Upper lobe of left lung (tissue), 6 donors: ENCODE measurements at regions not wholly inside any gene's neighbourhood (a gene's known extent, or its start where the extent isn't known, plus 50 kb on each side); places are given as distances from the start of the nearest gene placed in this dataset.
A peak's percentile ranks its signal among the peaks of the same experiment; 100 is the strongest.

Source experiments
- ATAC-seq, 2 donors: fragments of 200-7000 bp; cut with Tn5 transposase; one replicate each; pipeline ENCODE4 v1.9.1; 2022; ENCODE audit warnings: mild to moderate bottlenecking in 2 of 2, moderate library complexity in 2 of 2; ENCODE audit not compliant: low FRiP score in 2 of 2
- DNase-seq, 2 donors: peaks; one replicate each; pipeline ENCODE4 v3.0.0-alpha.2; 2019 to 2020
- H3K27ac ChIP-seq, 4 donors: fragments of 200-600 bp; sonication (generic); one replicate each; pipeline ENCODE4 v1.5.1; 2016 to 2019
- H3K27me3 ChIP-seq, 4 donors: fragments of 200-600 bp; sonication (generic); one replicate each; pipeline ENCODE4 v1.5.1; 2017 to 2019
- H3K36me3 ChIP-seq, 4 donors: fragments of 200-600 bp; sonication (generic); one replicate each; pipeline ENCODE4 v1.5.1; 2016 to 2019
- H3K4me1 ChIP-seq, 4 donors: fragments of 200-600 bp; sonication (generic); one replicate each; pipeline ENCODE4 v1.5.1; 2018 to 2019
- H3K4me3 ChIP-seq, 4 donors: fragments of 200-600 bp; sonication (generic); one replicate each; pipeline ENCODE4 v1.5.1; 2017 to 2019; ENCODE audit warnings: mild to moderate bottlenecking in 2 of 4, moderate library complexity in 1 of 4
- H3K9me3 ChIP-seq, 4 donors: fragments of 200-600 bp; sonication (generic); one replicate each; pipeline ENCODE4 v1.5.1; 2018 to 2019
- EP300 ChIP-seq, 4 donors: sonication (generic); formaldehyde crosslinking; IDR thresholded peaks; one replicate each; pipeline ENCODE4 v1.5.1; 2017; ENCODE audit warnings: antibody characterized with exemption in 4 of 4, control low read depth in 2 of 4
- POLR2A ChIP-seq, 4 donors: fragments of 450-650 bp; IDR thresholded peaks; one replicate each; pipeline ENCODE4 v1.5.1; 2016 to 2017; ENCODE audit warnings: antibody characterized with exemption in 4 of 4, mild to moderate bottlenecking in 2 of 4
- POLR2AphosphoS5 ChIP-seq, 2 donors: sonication (generic); formaldehyde crosslinking; IDR thresholded peaks; one replicate each; pipeline ENCODE4 v1.5.1; 2017; ENCODE audit warnings: antibody characterized with exemption in 2 of 2
- WGBS, 2 donors: methylation state at CpG; one replicate each; pipeline ENCODE4 v1.1.5; 2017 to 2018; 5-methylcytosine and 5-hydroxymethylcytosine counted together
- TF ChIP-seq, protein P1 (sequence below), 6 experiments: fragments of 450-650 bp in 4 of 6; fragments of 200-600 bp in 2 of 6; sonication (generic) in 2 of 6; IDR thresholded peaks; one replicate each; pipeline ENCODE4 v1.5.1; 2016 to 2019; ENCODE audit warnings: antibody characterized with exemption in 6 of 6
- donor health status: DM: no; HTN: no; CAD: no; lungs with moderate emphysema.
- donor health status: DM: no; HTN: yes; CAD: no; lungs with severe emphysema.

DNA sequence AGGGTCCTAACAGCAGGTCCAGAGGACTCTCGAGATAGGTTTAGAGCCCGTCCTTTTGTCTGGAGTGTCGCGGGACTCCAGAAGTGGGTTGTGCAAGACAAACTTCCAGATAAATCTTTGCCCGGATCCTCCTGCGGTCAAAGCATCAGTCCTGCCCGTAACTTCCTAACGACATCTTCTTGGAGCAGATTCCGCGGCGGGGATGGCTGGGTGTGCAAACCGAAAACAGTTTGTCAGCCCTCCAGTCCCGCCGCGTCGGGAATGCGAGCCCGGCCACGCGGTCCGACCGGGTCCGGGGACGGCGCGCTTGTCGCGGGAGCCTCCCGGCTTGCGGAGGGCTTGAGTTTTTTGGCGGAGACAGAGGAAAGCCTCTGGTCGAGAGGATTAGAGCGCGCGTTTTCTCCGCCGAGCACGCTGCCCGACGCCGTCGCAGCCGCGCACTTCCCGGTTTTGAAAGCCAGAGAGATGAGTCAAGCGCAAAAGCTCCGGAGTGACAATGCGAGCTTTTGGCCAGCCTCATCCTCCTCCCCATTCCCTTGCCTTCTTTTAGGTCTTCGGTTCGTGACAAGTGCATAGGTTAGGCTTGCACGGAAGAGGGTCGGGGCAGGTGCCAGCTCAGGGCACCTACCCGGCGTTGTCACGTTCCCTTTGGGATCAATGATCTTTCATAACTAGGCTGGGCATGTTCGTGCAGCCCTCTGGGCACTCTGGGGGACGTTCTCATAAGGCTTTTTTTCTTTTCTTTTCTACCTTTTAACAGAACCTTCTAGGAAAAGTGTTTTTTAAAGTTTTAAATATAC is 91.3 kb upstream of the PRDM1 start:
- H3K9me3 ChIP-seq: no peaks in the 10 kb centered on the region
- 7 to 11% methylated on average over 22 to 53 of the region's 57 CpGs for WGBS, 2 donors

DNA sequence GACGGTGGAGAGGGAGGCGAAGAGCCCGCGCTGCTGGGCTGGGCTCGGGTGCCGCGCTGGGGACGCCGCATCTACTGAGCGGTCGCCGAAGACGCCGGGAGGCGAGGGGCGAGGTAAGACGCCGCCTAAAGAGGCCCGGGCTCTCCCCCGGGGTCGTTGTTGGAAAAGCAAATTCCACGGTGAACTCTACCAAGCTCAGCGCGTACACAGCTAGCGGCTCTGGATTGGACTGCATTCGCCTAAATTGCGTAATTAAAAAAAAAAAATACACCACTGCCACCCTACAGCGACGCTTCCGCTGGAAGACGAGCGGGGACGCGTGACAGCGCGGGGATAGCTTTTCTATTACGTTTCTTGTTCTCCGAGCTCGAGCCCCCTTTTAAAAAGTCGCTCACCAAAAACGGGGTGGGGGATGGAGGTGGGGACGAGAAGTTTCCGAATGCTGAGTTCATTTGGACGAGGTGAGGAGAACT is 92.0 kb upstream of the PRDM1 start:
- Histone ChIP-seq H3K27ac (peak overlapping the region; percentile 72 to 91 (median 85)), H3K4me3 (peak overlapping the region; percentile 37 to 58 (median 55)), H3K36me3 (no peaks in the 10 kb centered on the region), H3K9me3 (no peaks in the 10 kb centered on the region), H3K27me3 (peaks cover 0 to 15% (median 0%) of the 10 kb centered on the region in 4 donors), H3K4me1 (peaks cover 15 to 25% (median 19%) of the 10 kb centered on the region in 4 donors)
- WGBS, 2 donors: 8 to 10% methylated on average over 24 to 34 of the region's 44 CpGs
- TF ChIP-seq, protein P1, sequence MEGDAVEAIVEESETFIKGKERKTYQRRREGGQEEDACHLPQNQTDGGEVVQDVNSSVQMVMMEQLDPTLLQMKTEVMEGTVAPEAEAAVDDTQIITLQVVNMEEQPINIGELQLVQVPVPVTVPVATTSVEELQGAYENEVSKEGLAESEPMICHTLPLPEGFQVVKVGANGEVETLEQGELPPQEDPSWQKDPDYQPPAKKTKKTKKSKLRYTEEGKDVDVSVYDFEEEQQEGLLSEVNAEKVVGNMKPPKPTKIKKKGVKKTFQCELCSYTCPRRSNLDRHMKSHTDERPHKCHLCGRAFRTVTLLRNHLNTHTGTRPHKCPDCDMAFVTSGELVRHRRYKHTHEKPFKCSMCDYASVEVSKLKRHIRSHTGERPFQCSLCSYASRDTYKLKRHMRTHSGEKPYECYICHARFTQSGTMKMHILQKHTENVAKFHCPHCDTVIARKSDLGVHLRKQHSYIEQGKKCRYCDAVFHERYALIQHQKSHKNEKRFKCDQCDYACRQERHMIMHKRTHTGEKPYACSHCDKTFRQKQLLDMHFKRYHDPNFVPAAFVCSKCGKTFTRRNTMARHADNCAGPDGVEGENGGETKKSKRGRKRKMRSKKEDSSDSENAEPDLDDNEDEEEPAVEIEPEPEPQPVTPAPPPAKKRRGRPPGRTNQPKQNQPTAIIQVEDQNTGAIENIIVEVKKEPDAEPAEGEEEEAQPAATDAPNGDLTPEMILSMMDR (IDR thresholded peaks at IDR 0.05): no peak
- TF ChIP-seq POLR2A (IDR thresholded peaks at IDR 0.05): peak in 1 of 4 donors; percentile 31
- ATAC-seq (peak in 1 of 2 donors; percentile 72), DNase-seq (peak in 1 of 2 donors; percentile 85)

More for the DNA sequence above, 91.3 kb upstream of the PRDM1 start:
- peak overlapping the region; percentile 72 to 91 (median 85) for H3K27ac ChIP-seq
- TF ChIP-seq EP300 (IDR thresholded peaks at IDR 0.05) (no peak), POLR2AphosphoS5 (IDR thresholded peaks at IDR 0.05) (peak; percentile 41 to 70)
- H3K4me3 ChIP-seq: peak overlapping the region; percentile 37 to 58 (median 55)
- H3K4me1 ChIP-seq: peaks cover 15 to 25% (median 19%) of the 10 kb centered on the region in 4 donors
- ATAC-seq: peak in 1 of 2 donors; percentile 84
- H3K36me3 ChIP-seq: no peaks in the 10 kb centered on the region
- peaks cover 0 to 15% (median 0%) of the 10 kb centered on the region in 4 donors for H3K27me3 ChIP-seq
- DNase-seq: peak; percentile 64 to 90

DNA sequence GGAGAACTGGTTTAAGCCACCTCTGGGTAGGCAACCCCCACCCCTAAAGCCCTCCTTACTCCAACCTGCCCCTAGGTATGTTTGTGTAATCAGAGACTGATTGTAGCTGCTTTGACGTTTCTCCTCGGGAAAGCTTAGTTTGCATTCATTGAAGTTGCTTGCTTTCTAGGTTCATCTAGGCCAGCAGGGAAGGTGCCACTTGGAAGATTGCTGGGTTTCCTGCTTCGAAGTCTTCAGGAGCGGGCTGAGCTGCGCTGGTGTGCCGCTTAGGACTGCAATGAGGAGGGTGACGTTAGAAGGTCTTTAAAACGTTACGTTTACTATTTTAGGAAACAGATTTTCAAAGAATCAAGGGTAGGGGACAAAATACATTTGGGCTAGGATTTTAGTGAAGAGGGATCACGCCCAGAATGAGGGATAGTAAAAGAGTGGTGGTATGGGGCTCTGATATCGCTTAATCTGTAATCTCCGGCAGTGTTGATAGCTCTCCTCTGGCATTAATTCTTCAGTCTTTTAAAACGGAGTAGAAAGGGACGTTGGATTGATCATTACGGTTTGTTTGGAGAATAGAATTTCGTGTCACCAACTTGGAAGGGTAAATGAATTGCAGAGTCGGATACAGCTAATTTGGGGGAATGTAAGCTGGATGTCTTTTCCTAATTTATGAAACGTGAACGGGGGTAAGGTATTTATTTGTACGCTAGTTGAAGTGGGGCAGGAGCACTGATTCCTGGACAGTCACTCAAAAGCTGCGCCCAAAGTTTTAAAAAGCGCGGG is 92.6 kb upstream of the PRDM1 start:
- H3K4me1 ChIP-seq: peaks cover 15 to 25% (median 19%) of the 10 kb centered on the region in 4 donors
- TF ChIP-seq EP300 (IDR thresholded peaks at IDR 0.05) (no peak), POLR2A (IDR thresholded peaks at IDR 0.05) (no peak), POLR2AphosphoS5 (IDR thresholded peaks at IDR 0.05) (no peak)
- TF ChIP-seq, protein P1 (IDR thresholded peaks at IDR 0.05): no peak
- no peak for DNase-seq
- WGBS, 2 donors: 21 to 40% methylated on average over 23 of the region's 23 CpGs
- H3K4me3 ChIP-seq: peak overlapping the region in 3 of 4 donors; percentile 53 to 58 (median 57)
- no peak for ATAC-seq
- H3K36me3 ChIP-seq: no peaks in the 10 kb centered on the region
- no peaks in the 10 kb centered on the region for H3K9me3 ChIP-seq
- H3K27me3 ChIP-seq: peaks cover 0 to 15% (median 0%) of the 10 kb centered on the region in 4 donors
- peak overlapping the region; percentile 72 to 91 (median 85) for H3K27ac ChIP-seq

DNA sequence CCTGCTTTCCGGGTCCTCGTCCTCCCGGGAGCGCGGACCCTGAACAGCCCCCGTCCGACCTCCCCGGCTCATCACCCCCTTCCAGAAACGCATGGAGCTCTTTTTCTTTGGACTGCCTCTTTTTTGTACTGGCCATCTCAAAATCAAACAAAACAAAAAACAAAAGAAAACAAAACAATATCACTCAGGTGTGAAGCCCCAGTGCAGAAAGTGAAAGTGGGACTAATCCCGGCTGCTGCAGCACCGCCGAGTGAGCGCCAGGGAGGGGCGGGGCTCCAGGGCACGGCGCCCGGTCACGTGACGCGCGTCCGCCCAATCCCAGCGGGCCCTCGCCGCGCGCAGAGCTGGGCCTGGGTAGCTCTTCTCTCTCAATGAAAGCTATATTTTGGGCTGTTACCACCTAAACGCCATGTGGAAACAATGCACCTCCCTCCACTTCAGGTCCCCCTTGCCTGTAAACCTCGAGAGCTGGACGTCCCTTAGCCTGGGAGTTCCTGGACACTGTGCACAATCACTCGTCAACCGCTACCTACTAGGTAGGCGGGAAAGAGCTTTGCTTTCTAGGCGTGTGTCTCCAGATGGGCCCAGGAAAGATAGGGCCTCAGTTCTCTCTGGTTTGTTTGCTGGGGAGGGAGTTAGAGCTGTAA is 93.7 kb upstream of the PRDM1 start:
- peak; percentile 89 to 98 for DNase-seq
- Histone ChIP-seq H3K27ac (peak overlapping the region in 2 of 4 donors; percentile 64 to 85), H3K27me3 (peaks cover 0 to 15% (median 0%) of the 10 kb centered on the region in 4 donors), H3K4me1 (peaks cover 15 to 25% (median 19%) of the 10 kb centered on the region in 4 donors), H3K4me3 (peak overlapping the region; percentile 19 to 87 (median 72)), H3K36me3 (no peaks in the 10 kb centered on the region), H3K9me3 (no peaks in the 10 kb centered on the region)
- peak; percentile 91 to 95 for ATAC-seq
- TF ChIP-seq EP300 (IDR thresholded peaks at IDR 0.05): no peak
- TF ChIP-seq, protein P1 (IDR thresholded peaks at IDR 0.05): peak in 3 of 6 experiments; percentile 10 to 17 (median 11)
- TF ChIP-seq POLR2A (IDR thresholded peaks at IDR 0.05): peak in 1 of 4 donors; percentile 73
- TF ChIP-seq POLR2AphosphoS5 (IDR thresholded peaks at IDR 0.05): peak; percentile 35 to 76
- 5% methylated on average over 27 to 34 of the region's 34 CpGs for WGBS, 2 donors
